Loucy (cell line): ENCODE measurements at regions not wholly inside any gene's neighbourhood (a gene's known extent, or its start where the extent isn't known, plus 50 kb on each side); places are given as distances from the start of the nearest gene placed in this dataset.
"Not testable (repeated sequence)": the region's sequence is repeated elsewhere in the genome, so short reads cannot be mapped to it uniquely, and the experiment has no call there.

Source experiments
- H2AFZ ChIP-seq: fragments of 200-600 bp; sonication (generic); 2 replicates; pipeline ENCODE4 v1.6.0; 2016; ENCODE audit warnings: antibody characterized with exemption, mild to moderate bottlenecking, low read length, moderate library complexity
- H3F3A ChIP-seq: fragments of 200-600 bp; 2 replicates; pipeline ENCODE4 v1.6.0; 2016; ENCODE audit warnings: antibody characterized with exemption, low read depth, mild to moderate bottlenecking
- H3K27me3 ChIP-seq: fragments of 200-600 bp; sonication (generic); 2 replicates; pipeline ENCODE4 v1.6.1; 2014; ENCODE audit warnings: low read length, mild to moderate bottlenecking; ENCODE audit not compliant: insufficient read depth, poor library complexity, severe bottlenecking
- H3K36me3 ChIP-seq: fragments of 200-600 bp; sonication (generic); 2 replicates; pipeline ENCODE4 v1.6.1; 2016; ENCODE audit warnings: low read length; ENCODE audit not compliant: insufficient read depth
- H3K4me1 ChIP-seq: fragments of 200-600 bp; sonication (generic); 2 replicates; pipeline ENCODE4 v1.5.1; 2014; ENCODE audit warnings: low read length, mild to moderate bottlenecking; ENCODE audit not compliant: insufficient read depth, poor library complexity, severe bottlenecking
- H3K4me2 ChIP-seq: fragments of 200-600 bp; sonication (generic); 2 replicates; pipeline ENCODE4 v1.6.0; 2014; ENCODE audit warnings: antibody characterized with exemption, low read length, low read depth, mild to moderate bottlenecking; ENCODE audit not compliant: poor library complexity, severe bottlenecking
- H3K4me3 ChIP-seq: fragments of 200-600 bp; sonication (generic); 2 replicates; pipeline ENCODE4 v1.5.1; 2014; ENCODE audit warnings: low read length, mild to moderate bottlenecking, mixed read lengths; ENCODE audit not compliant: poor library complexity, severe bottlenecking
- H3K79me2 ChIP-seq: fragments of 200-600 bp; sonication (generic); 2 replicates; pipeline ENCODE4 v1.6.1; 2014; ENCODE audit warnings: low read length; ENCODE audit not compliant: insufficient read depth
- H3K9ac ChIP-seq: fragments of 200-600 bp; sonication (generic); 2 replicates; pipeline ENCODE4 v1.6.0; 2014; ENCODE audit warnings: mild to moderate bottlenecking, low read depth, low read length, moderate library complexity; ENCODE audit not compliant: poor library complexity, severe bottlenecking
- H3K9me2 ChIP-seq: fragments of 200-600 bp; sonication (generic); replicated peaks from 2 replicates; pipeline ENCODE4 v1.6.1; 2016; ENCODE audit warnings: low read depth, low read length, mixed read lengths
- H3K9me3 ChIP-seq: fragments of 200-600 bp; sonication (generic); 2 replicates; pipeline ENCODE4 v1.6.1; 2014; ENCODE audit warnings: mild to moderate bottlenecking, antibody characterized with exemption, low read length, low read depth; ENCODE audit not compliant: insufficient read depth
- H4K20me1 ChIP-seq: fragments of 200-600 bp; sonication (generic); 2 replicates; pipeline ENCODE4 v1.6.0; 2014; ENCODE audit warnings: antibody characterized with exemption, low read length, mild to moderate bottlenecking; ENCODE audit not compliant: insufficient read depth, poor library complexity, severe bottlenecking
- EZH2phosphoT487 ChIP-seq: fragments of 200-600 bp; IDR thresholded peaks from 2 replicates; pipeline ENCODE4 v1.6.1; 2018; ENCODE audit warnings: antibody characterized with exemption, mild to moderate bottlenecking, moderate library complexity, borderline replicate concordance
- TF ChIP-seq, protein P1 (sequence below): fragments of 200-600 bp; sonication (generic); conservative IDR thresholded peaks from 2 replicates; pipeline ENCODE4 v1.5.1; 2014; ENCODE audit warnings: mild to moderate bottlenecking, antibody characterized with exemption, low read length

DNA sequence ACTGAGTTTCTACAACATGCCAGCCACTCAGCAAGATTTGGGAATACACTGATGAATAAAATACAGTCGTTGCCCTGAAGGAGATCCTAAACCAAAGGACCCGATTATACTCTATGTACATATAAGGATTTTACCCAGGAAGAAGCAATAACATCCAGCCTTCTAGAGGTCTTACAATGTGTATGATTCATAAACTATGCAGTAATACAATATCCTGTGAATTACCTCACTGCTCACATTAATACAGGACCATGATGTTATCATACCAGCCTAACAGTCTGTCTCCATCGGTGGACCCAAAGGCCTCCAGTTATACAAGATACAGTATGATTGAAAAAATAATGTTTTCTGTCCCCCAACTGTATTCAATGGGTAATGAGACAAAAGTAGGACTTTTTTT, 310.5 kb upstream of the TRPM3 start:
- no peaks in the 10 kb centered on the region for H3K9me2 ChIP-seq
- H3K4me1 ChIP-seq = no peaks in the 10 kb centered on the region
- H3K9me3 ChIP-seq = no peaks in the 10 kb centered on the region
- no peaks in the 10 kb centered on the region for H3F3A ChIP-seq
- H3K4me2 ChIP-seq = no peak overlapping the region
- no peaks in the 10 kb centered on the region for H3K36me3 ChIP-seq
- no peaks in the 10 kb centered on the region for H3K79me2 ChIP-seq
- TF ChIP-seq, protein P1, sequence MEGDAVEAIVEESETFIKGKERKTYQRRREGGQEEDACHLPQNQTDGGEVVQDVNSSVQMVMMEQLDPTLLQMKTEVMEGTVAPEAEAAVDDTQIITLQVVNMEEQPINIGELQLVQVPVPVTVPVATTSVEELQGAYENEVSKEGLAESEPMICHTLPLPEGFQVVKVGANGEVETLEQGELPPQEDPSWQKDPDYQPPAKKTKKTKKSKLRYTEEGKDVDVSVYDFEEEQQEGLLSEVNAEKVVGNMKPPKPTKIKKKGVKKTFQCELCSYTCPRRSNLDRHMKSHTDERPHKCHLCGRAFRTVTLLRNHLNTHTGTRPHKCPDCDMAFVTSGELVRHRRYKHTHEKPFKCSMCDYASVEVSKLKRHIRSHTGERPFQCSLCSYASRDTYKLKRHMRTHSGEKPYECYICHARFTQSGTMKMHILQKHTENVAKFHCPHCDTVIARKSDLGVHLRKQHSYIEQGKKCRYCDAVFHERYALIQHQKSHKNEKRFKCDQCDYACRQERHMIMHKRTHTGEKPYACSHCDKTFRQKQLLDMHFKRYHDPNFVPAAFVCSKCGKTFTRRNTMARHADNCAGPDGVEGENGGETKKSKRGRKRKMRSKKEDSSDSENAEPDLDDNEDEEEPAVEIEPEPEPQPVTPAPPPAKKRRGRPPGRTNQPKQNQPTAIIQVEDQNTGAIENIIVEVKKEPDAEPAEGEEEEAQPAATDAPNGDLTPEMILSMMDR = no peak
- no peak for TF ChIP-seq EZH2phosphoT487
- H3K27me3 ChIP-seq = no peaks in the 10 kb centered on the region
- no peak overlapping the region for H2AFZ ChIP-seq
- H3K4me3 ChIP-seq = no peak overlapping the region
- H4K20me1 ChIP-seq = no peaks in the 10 kb centered on the region
- no peak overlapping the region for H3K9ac ChIP-seq

DNA sequence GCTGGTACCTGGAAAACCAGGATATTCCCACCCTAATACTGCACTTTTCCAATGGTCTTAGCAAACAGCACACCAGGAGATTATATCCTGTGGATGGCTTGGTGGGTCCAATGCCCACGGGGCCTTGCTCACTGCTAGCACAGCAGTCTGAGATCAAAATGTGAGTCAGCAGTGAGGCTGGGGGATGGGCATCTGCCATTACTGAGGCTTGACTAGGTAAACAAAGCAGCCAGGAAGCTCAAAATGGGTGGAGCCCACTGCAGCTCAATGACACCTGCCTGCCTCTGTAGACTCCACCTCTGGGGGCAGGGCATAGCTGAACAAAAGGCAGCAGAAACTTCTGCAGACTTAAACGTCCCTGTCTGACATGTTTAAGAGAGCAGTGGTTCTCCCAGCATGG, 285.9 kb upstream of the TRPM3 start:
- H3K9me3 ChIP-seq, H3F3A ChIP-seq, H3K4me2 ChIP-seq, H3K9ac ChIP-seq, H3K27me3 ChIP-seq, H3K36me3 ChIP-seq, H3K4me1 ChIP-seq, H4K20me1 ChIP-seq, H3K9me2 ChIP-seq, H3K4me3 ChIP-seq, H2AFZ ChIP-seq, H3K79me2 ChIP-seq: not testable (repeated sequence)

- Histone ChIP-seq H3K9ac (no peak overlapping the region), H3F3A (no peaks in the 10 kb centered on the region), H4K20me1 (no peaks in the 10 kb centered on the region), H2AFZ (no peak overlapping the region), H3K9me2 (no peaks in the 10 kb centered on the region), H3K36me3 (no peaks in the 10 kb centered on the region), H3K4me1 (no peaks in the 10 kb centered on the region), H3K4me2 (no peak overlapping the region), H3K79me2 (no peaks in the 10 kb centered on the region), H3K4me3 (no peak overlapping the region), H3K27me3 (no peaks in the 10 kb centered on the region), H3K9me3 (no peaks in the 10 kb centered on the region)
- TF ChIP-seq, protein P1 = no peak
- no peak for TF ChIP-seq EZH2phosphoT487
These were observed 281.7 kb upstream of the TRPM3 start for GRCh38 chr9:71403106-71403505.

- Histone ChIP-seq H3K4me1 (no peaks in the 10 kb centered on the region), H3K79me2 (no peaks in the 10 kb centered on the region), H3K27me3 (no peaks in the 10 kb centered on the region), H3K9me2 (no peaks in the 10 kb centered on the region), H3K36me3 (no peaks in the 10 kb centered on the region), H3F3A (no peaks in the 10 kb centered on the region), H4K20me1 (no peaks in the 10 kb centered on the region), H3K9me3 (no peaks in the 10 kb centered on the region), H3K4me2 (no peak overlapping the region), H3K9ac (no peak overlapping the region), H2AFZ (no peak overlapping the region), H3K4me3 (no peak overlapping the region)
- TF ChIP-seq EZH2phosphoT487 = no peak
- TF ChIP-seq, protein P1 = no peak
These were observed 271.6 kb upstream of the TRPM3 start for GRCh38 chr9:71393005-71393404.
